ENCODE measurements at regions not wholly inside any gene's neighbourhood (a gene's known extent, or its start where the extent isn't known, plus 50 kb on each side); places are given as distances from the start of the nearest gene placed in this dataset.

GRCh38 chrX:39992300-39992699 lies 105.5 kb downstream of the BCOR start (continued):
- TF ChIP-seq MAX (IDR thresholded peaks at IDR 0.05; ENCODE audit: low read depth) (no peak), SMC3 (IDR thresholded peaks at IDR 0.05; ENCODE audit: low read depth, low read length) (no peak), NFIC (IDR thresholded peaks at IDR 0.05; ENCODE audit: borderline replicate concordance) (no peak), FOXM1 (IDR thresholded peaks at IDR 0.05; ENCODE audit: low read depth) (no peak)

GRCh38 chrX:39995457-39995856 lies 102.3 kb downstream of the BCOR start:
- ChIA-PET CTCF (no interaction called here), POLR2A (no interaction called here)
- no peak overlapping the region for H3K27ac ChIP-seq (ENCODE audit: low read depth in 2 of 2, low read length in 1 of 2)
- H3K79me2 ChIP-seq (ENCODE audit: insufficient read depth): no peaks in the 10 kb centered on the region
- H3F3A ChIP-seq (replicated peaks; ENCODE audit: insufficient read depth): no peaks in the 10 kb centered on the region
- TF ChIP-seq GABPA (IDR thresholded peaks at IDR 0.05; ENCODE audit: low read depth) (no peak), TCF12 (IDR thresholded peaks at IDR 0.05) (no peak)
- H3K9me3 ChIP-seq: no peaks in the 10 kb centered on the region
- no peaks in the 10 kb centered on the region for H3K9me2 ChIP-seq
- H3K4me3 ChIP-seq (ENCODE audit: low read depth in 2 of 2, low read length in 1 of 2): no peak overlapping the region
- peaks cover 0 to under 1% of the 10 kb centered on the region in 2 experiments; a peak in 1 of 4 replicates for H3K4me1 ChIP-seq (ENCODE audit: control insufficient read depth in 1 of 2, insufficient read depth in 2 of 2, low read depth in 1 of 2, low read length in 1 of 2)
- no peak overlapping the region for H3K9ac ChIP-seq
- no peak overlapping the region for H2AFZ ChIP-seq (ENCODE audit: low read depth)
- no peaks in the 10 kb centered on the region for H3K36me3 ChIP-seq (replicated peaks in 1 of 2; ENCODE audit: control insufficient read depth in 1 of 2, insufficient read depth in 2 of 2, low read length in 1 of 2)
- no peak for DNase-seq
- no peaks in the 10 kb centered on the region for H4K20me1 ChIP-seq (ENCODE audit: insufficient read depth)
- H3K27me3 ChIP-seq (ENCODE audit: insufficient read depth): no peaks in the 10 kb centered on the region; the same call in 1 of the 2 replicates
- WGBS (ENCODE audit: low lambda C conversion rate): 44% methylated on average over 9 of the region's 9 CpGs
- H3K4me2 ChIP-seq: no peak overlapping the region

GRCh38 chrX:39996536-39996935 lies 101.2 kb downstream of the BCOR start:
- ChIA-PET POLR2A (no interaction called here), CTCF (interaction anchor here (0.5 kb wide), 1 partner anchor 842 kb away, joined by 3 read pairs; no protein-coding TSS in a partner anchor)
- no peak overlapping the region for H2AFZ ChIP-seq (ENCODE audit: low read depth)
- no peak for DNase-seq
- H3K4me2 ChIP-seq: no peak overlapping the region
- no peak overlapping the region for H3K27ac ChIP-seq (ENCODE audit: low read depth in 2 of 2, low read length in 1 of 2)
- no peaks in the 10 kb centered on the region for H3K36me3 ChIP-seq (replicated peaks in 1 of 2; ENCODE audit: control insufficient read depth in 1 of 2, insufficient read depth in 2 of 2, low read length in 1 of 2)
- no peaks in the 10 kb centered on the region for H3K79me2 ChIP-seq (ENCODE audit: insufficient read depth)
- no peaks in the 10 kb centered on the region for H3F3A ChIP-seq (replicated peaks; ENCODE audit: insufficient read depth)
- H3K9ac ChIP-seq: no peak overlapping the region
- H3K9me3 ChIP-seq: no peaks in the 10 kb centered on the region
- H3K27me3 ChIP-seq (ENCODE audit: insufficient read depth): no peaks in the 10 kb centered on the region; the same call in 1 of the 2 replicates
- H3K4me1 ChIP-seq (ENCODE audit: control insufficient read depth in 1 of 2, insufficient read depth in 2 of 2, low read depth in 1 of 2, low read length in 1 of 2): no peaks in the 10 kb centered on the region
- 40% methylated on average over 8 of the region's 8 CpGs for WGBS (ENCODE audit: low lambda C conversion rate)
- TF ChIP-seq RAD21 (IDR thresholded peaks at IDR 0.05; ENCODE audit: low read length): no peak
- TF ChIP-seq USF1 (IDR thresholded peaks at IDR 0.05; ENCODE audit: borderline replicate concordance, low read depth): no peak
- no peak for TF ChIP-seq TAF1 (IDR thresholded peaks at IDR 0.05; ENCODE audit: borderline replicate concordance, low read depth, low read length)
- H4K20me1 ChIP-seq (ENCODE audit: insufficient read depth): no peaks in the 10 kb centered on the region
- no peak overlapping the region for H3K4me3 ChIP-seq (ENCODE audit: low read depth in 2 of 2, low read length in 1 of 2)
- H3K9me2 ChIP-seq: no peaks in the 10 kb centered on the region

GRCh38 chrX:39998636-39999406 lies 98.9 kb downstream of the BCOR start:
- Histone ChIP-seq H3F3A (replicated peaks; ENCODE audit: insufficient read depth) (no peaks in the 10 kb centered on the region), H3K4me1 (ENCODE audit: control insufficient read depth in 1 of 2, insufficient read depth in 2 of 2, low read depth in 1 of 2, low read length in 1 of 2) (peaks cover 0 to 6% of the 10 kb centered on the region in 2 experiments; a peak in 1 of 4 replicates), H3K36me3 (replicated peaks in 1 of 2; ENCODE audit: control insufficient read depth in 1 of 2, insufficient read depth in 2 of 2, low read length in 1 of 2) (no peaks in the 10 kb centered on the region), H3K9me2 (no peaks in the 10 kb centered on the region), H4K20me1 (ENCODE audit: insufficient read depth) (no peaks in the 10 kb centered on the region), H2AFZ (ENCODE audit: low read depth) (no peak overlapping the region), H3K4me3 (ENCODE audit: low read depth in 2 of 2, low read length in 1 of 2) (no peak overlapping the region), H3K9me3 (no peaks in the 10 kb centered on the region), H3K79me2 (ENCODE audit: insufficient read depth) (no peaks in the 10 kb centered on the region), H3K27me3 (ENCODE audit: insufficient read depth) (peaks cover 4% of the 10 kb centered on the region; the same call in 1 of the 2 replicates), H3K9ac (no peak overlapping the region), H3K27ac (ENCODE audit: low read depth in 2 of 2, low read length in 1 of 2) (no peak overlapping the region), H3K4me2 (no peak overlapping the region)
- WGBS (ENCODE audit: low lambda C conversion rate): 43% methylated on average over 6 of the region's 6 CpGs
- DNase-seq: no peak
- POLR2A ChIA-PET: no interaction called here
- CTCF ChIA-PET: no interaction called here
- TF ChIP-seq EP300 (IDR thresholded peaks at IDR 0.05; ENCODE audit: borderline replicate concordance in 1 of 2, low read depth in 1 of 2, low read length in 1 of 2): no peak
- TF ChIP-seq RXRA (IDR thresholded peaks at IDR 0.05; ENCODE audit: borderline replicate concordance, low read depth): no peak
- no peak for TF ChIP-seq MXI1 (IDR thresholded peaks at IDR 0.05; ENCODE audit: low read depth, low read length)
- no peak for TF ChIP-seq PBX3 (IDR thresholded peaks at IDR 0.05)
- no peak for TF ChIP-seq CHD2 (IDR thresholded peaks at IDR 0.05; ENCODE audit: low read length, partially characterized antibody)
- TF ChIP-seq TAF1 (IDR thresholded peaks at IDR 0.05; ENCODE audit: borderline replicate concordance, low read depth, low read length): no peak
- TF ChIP-seq SIN3A (IDR thresholded peaks at IDR 0.05; ENCODE audit: borderline replicate concordance, low read depth, low read length): no peak
- TF ChIP-seq RAD21 (IDR thresholded peaks at IDR 0.05; ENCODE audit: low read length): no peak
- TF ChIP-seq FOXJ3 (CRISPR knock-in tag; IDR thresholded peaks at IDR 0.05): no peak
- no peak for TF ChIP-seq USF2 (IDR thresholded peaks at IDR 0.05; ENCODE audit: borderline replicate concordance, low read depth, low read length)
